Fibroblast of lung (primary cell): ENCODE measurements at regions not wholly inside any gene's neighbourhood (a gene's known extent, or its start where the extent isn't known, plus 50 kb on each side); places are given as distances from the start of the nearest gene placed in this dataset.

Source experiments
- DNase-seq, 2 donors: peaks; one replicate each; pipeline versions ENCODE4 v3.0.0 to v3.0.0-alpha.2; 2010; ENCODE audit warnings: low read depth in 2 of 2
- H2AFZ ChIP-seq: 2 replicates; pipeline ENCODE4 v1.5.1; 2012; ENCODE audit warnings: low read length, control low read depth, inconsistent platforms
- H3K27ac ChIP-seq: 2 replicates; pipeline ENCODE4 v1.5.1; 2011; ENCODE audit warnings: low read length, control low read depth; ENCODE audit not compliant: insufficient read depth
- H3K27me3 ChIP-seq: 2 replicates; pipeline ENCODE4 v1.5.1; 2011; ENCODE audit warnings: mild to moderate bottlenecking, low read length; ENCODE audit not compliant: control insufficient read depth, insufficient read depth
- H3K36me3 ChIP-seq: 2 replicates; pipeline ENCODE4 v1.5.1; 2011; ENCODE audit warnings: low read length; ENCODE audit not compliant: control insufficient read depth, insufficient read depth
- H3K4me1 ChIP-seq: 2 replicates; pipeline ENCODE4 v1.5.1; 2011; ENCODE audit warnings: low read length; ENCODE audit not compliant: control insufficient read depth, insufficient read depth; ENCODE audit errors: extremely low read depth
- H3K4me2 ChIP-seq: 2 replicates; pipeline ENCODE4 v1.5.1; 2011; ENCODE audit warnings: low read length, control low read depth; ENCODE audit not compliant: insufficient read depth; ENCODE audit errors: extremely low read depth
- H3K4me3 ChIP-seq, 4 experiments: fragments of 200-600 bp in 1 of 4; sonication (generic) in 1 of 4; replicated peaks in 1 of 4; 2 replicates each; pipeline ENCODE4 v1.5.1; 2011 to 2016; ENCODE audit warnings: low read length in 4 of 4, low read depth in 3 of 4, mild to moderate bottlenecking in 3 of 4, control low read depth in 2 of 4, inconsistent platforms in 1 of 4, mixed read lengths in 1 of 4; ENCODE audit not compliant: insufficient read depth in 1 of 4; ENCODE audit errors: control extremely low read depth in 1 of 4
- H3K79me2 ChIP-seq: 2 replicates; pipeline ENCODE4 v1.5.1; 2012; ENCODE audit warnings: mild to moderate bottlenecking, low read length, inconsistent platforms; ENCODE audit not compliant: control insufficient read depth, insufficient read depth
- H3K9ac ChIP-seq: 2 replicates; pipeline ENCODE4 v1.5.1; 2011; ENCODE audit warnings: mild to moderate bottlenecking, low read length, control low read depth; ENCODE audit not compliant: insufficient read depth
- H3K9me3 ChIP-seq: 2 replicates; pipeline ENCODE4 v1.5.1; 2012; ENCODE audit warnings: low read depth, low read length; ENCODE audit not compliant: control insufficient read depth, insufficient read depth
- H4K20me1 ChIP-seq: 2 replicates; pipeline ENCODE4 v1.5.1; 2011; ENCODE audit warnings: low read length; ENCODE audit not compliant: control insufficient read depth, insufficient read depth; ENCODE audit errors: extremely low read depth
- CTCF ChIP-seq, 2 donors: IDR thresholded peaks in 1 of 2; conservative IDR thresholded peaks in 1 of 2; 1 replicate in 1 of 2; 2 replicates in 1 of 2; pipeline ENCODE4 v1.5.1; 2011 to 2012; ENCODE audit warnings: low read length in 2 of 2, control low read depth in 1 of 2, inconsistent platforms in 1 of 2, low read depth in 1 of 2, mild to moderate bottlenecking in 1 of 2
- EZH2 ChIP-seq: IDR thresholded peaks from 2 replicates; pipeline ENCODE4 v1.5.1; 2012; ENCODE audit warnings: low read length, control low read depth, mild to moderate bottlenecking; ENCODE audit errors: missing control alignments

- no peaks in the 10 kb centered on the region for H3K36me3 ChIP-seq
- H3K9ac ChIP-seq, result no peak overlapping the region
- no peak overlapping the region for H3K27ac ChIP-seq
- H2AFZ ChIP-seq, result no peak overlapping the region
- H3K27me3 ChIP-seq, result no peaks in the 10 kb centered on the region
- H3K9me3 ChIP-seq, result no peaks in the 10 kb centered on the region
- DNase-seq, result no peak
- no peak overlapping the region for H3K4me3 ChIP-seq
- H3K4me2 ChIP-seq, result no peak overlapping the region
- no peaks in the 10 kb centered on the region for H3K79me2 ChIP-seq
- TF ChIP-seq CTCF (conservative IDR thresholded peaks at IDR 0.05 in 1 of 2, IDR thresholded peaks at IDR 0.05 in 1 of 2; ENCODE audit: low read depth in 1 of 2, low read length in 2 of 2) (no peak), EZH2 (no peak)
- H4K20me1 ChIP-seq, result no peaks in the 10 kb centered on the region
- no peaks in the 10 kb centered on the region for H3K4me1 ChIP-seq
Observed at GRCh38 chr16:80408014-80408413, 132.8 kb upstream of the DYNLRB2 start.

GRCh38 chr16:80407265-80407987 lies 133.4 kb upstream of the DYNLRB2 start:
- no peak for TF ChIP-seq CTCF (conservative IDR thresholded peaks at IDR 0.05 in 1 of 2, IDR thresholded peaks at IDR 0.05 in 1 of 2; ENCODE audit: low read depth in 1 of 2, low read length in 2 of 2)
- no peak for TF ChIP-seq EZH2
- H3K27me3 ChIP-seq, result no peaks in the 10 kb centered on the region
- no peak overlapping the region for H3K4me3 ChIP-seq
- no peak overlapping the region for H3K27ac ChIP-seq
- no peaks in the 10 kb centered on the region for H3K9me3 ChIP-seq
- H3K36me3 ChIP-seq, result no peaks in the 10 kb centered on the region
- DNase-seq, result no peak
- H3K4me1 ChIP-seq, result no peaks in the 10 kb centered on the region
- H3K4me2 ChIP-seq, result no peak overlapping the region
- no peaks in the 10 kb centered on the region for H3K79me2 ChIP-seq
- no peaks in the 10 kb centered on the region for H4K20me1 ChIP-seq
- H2AFZ ChIP-seq, result no peak overlapping the region
- H3K9ac ChIP-seq, result no peak overlapping the region

DNA sequence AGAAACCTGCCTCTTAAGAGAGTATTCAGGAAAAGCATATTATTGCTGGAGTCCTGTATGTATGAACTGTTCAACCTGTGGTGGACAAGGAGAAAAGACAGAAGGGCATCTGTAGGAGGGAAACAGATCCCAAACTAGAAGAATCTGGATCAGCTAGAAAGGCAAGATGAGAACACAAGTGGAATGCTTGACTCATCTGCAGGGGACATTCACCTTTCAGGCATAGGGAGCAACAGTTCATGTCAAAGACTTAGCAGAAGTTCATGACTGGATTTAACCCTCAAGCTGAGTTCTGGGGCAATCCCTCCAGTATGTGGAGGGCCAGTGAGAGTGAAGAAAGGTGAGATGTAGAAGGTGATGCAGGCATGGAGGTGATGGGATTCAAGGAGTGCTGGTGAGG lies 135.9 kb upstream of the DYNLRB2 start:
- Histone ChIP-seq H3K9me3 (no peaks in the 10 kb centered on the region), H4K20me1 (no peaks in the 10 kb centered on the region), H3K4me2 (no peak overlapping the region), H3K27me3 (no peaks in the 10 kb centered on the region), H3K27ac (no peak overlapping the region), H3K4me3 (no peak overlapping the region), H2AFZ (no peak overlapping the region), H3K9ac (no peak overlapping the region), H3K36me3 (no peaks in the 10 kb centered on the region), H3K4me1 (no peaks in the 10 kb centered on the region), H3K79me2 (no peaks in the 10 kb centered on the region)
- DNase-seq, result no peak
- TF ChIP-seq EZH2 (no peak), CTCF (conservative IDR thresholded peaks at IDR 0.05 in 1 of 2, IDR thresholded peaks at IDR 0.05 in 1 of 2; ENCODE audit: low read depth in 1 of 2, low read length in 2 of 2) (no peak)
